OCI-LY7 (cell line): ENCODE measurements at regions not wholly inside any gene's neighbourhood (a gene's known extent, or its start where the extent isn't known, plus 50 kb on each side); places are given as distances from the start of the nearest gene placed in this dataset.

Source experiments
- BruUV-seq: library from RNA; stranded (reverse); fragments of 400-500 nt; replicated peaks from 2 replicates; lab custom pipeline; 2021; lab: Mats Ljungman, UMichigan
- CTCF ChIA-PET: fragments of 300-600 bp; sonication (Branson Sonifier 250); formaldehyde crosslinking; loops from one replicate; lab custom pipeline; 2022; ENCODE audit warnings: antibody characterized with exemption; ENCODE audit not compliant: unreplicated experiment; lab: Charles Lee
- POLR2A ChIA-PET: fragments of 300-600 bp; sonication (Branson Sonifier 250); formaldehyde crosslinking; loops from one replicate; lab custom pipeline; 2022; ENCODE audit warnings: antibody characterized with exemption; lab: Charles Lee
- DNase-seq: peaks from one replicate; pipeline ENCODE4 v3.0.0-alpha.2; 2015; ENCODE audit warnings: low spot score
- H2AFZ ChIP-seq: fragments of 200-600 bp; sonication (generic), shearing (Covaris generic); 2 replicates; pipeline ENCODE4 v1.6.1; 2014; ENCODE audit warnings: mild to moderate bottlenecking, antibody characterized with exemption, low read length, moderate library complexity
- H3K27ac ChIP-seq: fragments of 200-600 bp; sonication (generic); 2 replicates; pipeline ENCODE4 v1.5.1; 2014; ENCODE audit warnings: mixed run types, low read depth, mild to moderate bottlenecking, moderate library complexity, low read length, inconsistent platforms; ENCODE audit not compliant: poor library complexity, severe bottlenecking
- H3K36me3 ChIP-seq: fragments of 200-600 bp; sonication (generic); 2 replicates; pipeline ENCODE4 v1.6.1; 2014; ENCODE audit warnings: mild to moderate bottlenecking, antibody characterized with exemption, low read length, moderate library complexity, mixed read lengths; ENCODE audit not compliant: insufficient read depth
- H3K4me1 ChIP-seq: fragments of 200-600 bp; sonication (generic); 2 replicates; pipeline ENCODE4 v1.5.1; 2014; ENCODE audit warnings: mild to moderate bottlenecking, low read length; ENCODE audit not compliant: insufficient read depth, poor library complexity, severe bottlenecking
- H3K4me2 ChIP-seq: fragments of 200-600 bp; sonication (generic); 2 replicates; pipeline ENCODE4 v1.6.1; 2014; ENCODE audit warnings: mild to moderate bottlenecking, low read length
- H3K4me3 ChIP-seq: fragments of 200-600 bp; sonication (generic); 2 replicates; pipeline ENCODE4 v1.5.1; 2014; ENCODE audit warnings: mild to moderate bottlenecking, low read depth, low read length; ENCODE audit not compliant: poor library complexity, severe bottlenecking
- H3K79me2 ChIP-seq: fragments of 200-600 bp; sonication (generic); 2 replicates; pipeline ENCODE4 v1.6.1; 2016; ENCODE audit warnings: low read depth, mild to moderate bottlenecking, low read length, moderate library complexity, mixed read lengths; ENCODE audit not compliant: insufficient read depth
- H3K9me2 ChIP-seq: fragments of 200-600 bp; sonication (generic); 2 replicates; pipeline ENCODE4 v1.6.1; 2016; ENCODE audit warnings: mild to moderate bottlenecking, low read length, mixed read lengths; ENCODE audit not compliant: insufficient read depth
- H3K9me3 ChIP-seq: fragments of 200-600 bp; sonication (generic); 2 replicates; pipeline ENCODE4 v1.6.1; 2014; ENCODE audit warnings: mild to moderate bottlenecking, mixed run types, low read length, mixed read lengths
- H4K20me1 ChIP-seq: fragments of 200-600 bp; sonication (generic); 2 replicates; pipeline ENCODE4 v1.6.1; 2014; ENCODE audit warnings: mild to moderate bottlenecking, antibody characterized with exemption, low read length, moderate library complexity, mixed read lengths; ENCODE audit not compliant: insufficient read depth
- CTCF ChIP-seq: fragments of 200-600 bp; sonication (generic); conservative IDR thresholded peaks from 2 replicates; pipeline ENCODE4 v1.5.1; 2014; ENCODE audit warnings: mild to moderate bottlenecking, antibody characterized with exemption, low read length, moderate library complexity, mixed read lengths
- EZH2phosphoT487 ChIP-seq: fragments of 200-600 bp; sonication (generic); IDR thresholded peaks from 2 replicates; pipeline ENCODE4 v1.6.1; 2018; ENCODE audit warnings: low read depth, borderline replicate concordance, mild to moderate bottlenecking, mixed run types, antibody characterized with exemption, low read length, moderate library complexity, mixed read lengths
- intact Hi-C: fragments of 100-400 bp; cut with micrococcal nuclease; formaldehyde crosslinking; loops from one replicate; pipeline ENCODE4 v1.10.0; 2022; ENCODE audit not compliant: unreplicated experiment

GRCh38 chr13:88919970-88920628, 1248.9 kb downstream of the SLITRK5 start:
- Histone ChIP-seq H3K9me2 (no peaks in the 10 kb centered on the region), H3K36me3 (no peaks in the 10 kb centered on the region), H3K27ac (no peak overlapping the region), H3K9me3 (0 out of 2 replicates have a peak, but pooled peaks cover 3% of the 10 kb centered on the region), H3K4me2 (no peak overlapping the region), H3K4me3 (no peak overlapping the region), H4K20me1 (no peaks in the 10 kb centered on the region), H3K4me1 (no peaks in the 10 kb centered on the region), H2AFZ (no peak overlapping the region), H3K79me2 (no peaks in the 10 kb centered on the region)
- no peak for DNase-seq
- CTCF ChIA-PET: no interaction called here
- POLR2A ChIA-PET: interaction anchor here (1.0 kb wide), 1 partner anchor 10 kb away, joined by 3 read pairs; no protein-coding TSS in a partner anchor
- no TSS peak for BruUV-seq
- intact Hi-C loops: no loop called here
- TF ChIP-seq EZH2phosphoT487: no peak

GRCh38 chr13:88925954-88926353, 1254.8 kb downstream of the SLITRK5 start:
- POLR2A ChIA-PET: no interaction called here
- no peaks in the 10 kb centered on the region for H3K36me3 ChIP-seq
- intact Hi-C loops: no loop called here
- no peak overlapping the region for H3K4me3 ChIP-seq
- no peaks in the 10 kb centered on the region for H4K20me1 ChIP-seq
- H3K27ac ChIP-seq: no peak overlapping the region
- H3K9me3 ChIP-seq: no peaks in the 10 kb centered on the region
- no peaks in the 10 kb centered on the region for H3K9me2 ChIP-seq
- H3K79me2 ChIP-seq: no peaks in the 10 kb centered on the region
- no TSS peak for BruUV-seq
- CTCF ChIA-PET: no interaction called here
- H3K4me2 ChIP-seq: no peak overlapping the region
- no peak overlapping the region for H2AFZ ChIP-seq
- no peak for TF ChIP-seq CTCF
- TF ChIP-seq EZH2phosphoT487: no peak
- H3K4me1 ChIP-seq: no peaks in the 10 kb centered on the region
- DNase-seq: no peak

- CTCF ChIA-PET: no interaction called here
- BruUV-seq: no TSS peak
Observed at GRCh38 chr13:88926890-88927502, 1255.8 kb downstream of the SLITRK5 start.

More at GRCh38 chr13:88926890-88927502, 1255.8 kb downstream of the SLITRK5 start:
- H2AFZ ChIP-seq: no peak overlapping the region
- no peak for DNase-seq
- no peaks in the 10 kb centered on the region for H3K36me3 ChIP-seq
- no peak overlapping the region for H3K27ac ChIP-seq
- no peaks in the 10 kb centered on the region for H3K4me1 ChIP-seq
- H3K9me2 ChIP-seq: no peaks in the 10 kb centered on the region
- TF ChIP-seq EZH2phosphoT487: no peak
- TF ChIP-seq CTCF: no peak
- no peak overlapping the region for H3K4me2 ChIP-seq
- H3K4me3 ChIP-seq: no peak overlapping the region
- no peaks in the 10 kb centered on the region for H4K20me1 ChIP-seq
- POLR2A ChIA-PET: no interaction called here
- no peaks in the 10 kb centered on the region for H3K9me3 ChIP-seq
- intact Hi-C loops: no loop called here
- no peaks in the 10 kb centered on the region for H3K79me2 ChIP-seq
